ENCODE measurements at regions not wholly inside any gene's neighbourhood (a gene's known extent, or its start where the extent isn't known, plus 50 kb on each side); places are given as distances from the start of the nearest gene placed in this dataset.

DNA sequence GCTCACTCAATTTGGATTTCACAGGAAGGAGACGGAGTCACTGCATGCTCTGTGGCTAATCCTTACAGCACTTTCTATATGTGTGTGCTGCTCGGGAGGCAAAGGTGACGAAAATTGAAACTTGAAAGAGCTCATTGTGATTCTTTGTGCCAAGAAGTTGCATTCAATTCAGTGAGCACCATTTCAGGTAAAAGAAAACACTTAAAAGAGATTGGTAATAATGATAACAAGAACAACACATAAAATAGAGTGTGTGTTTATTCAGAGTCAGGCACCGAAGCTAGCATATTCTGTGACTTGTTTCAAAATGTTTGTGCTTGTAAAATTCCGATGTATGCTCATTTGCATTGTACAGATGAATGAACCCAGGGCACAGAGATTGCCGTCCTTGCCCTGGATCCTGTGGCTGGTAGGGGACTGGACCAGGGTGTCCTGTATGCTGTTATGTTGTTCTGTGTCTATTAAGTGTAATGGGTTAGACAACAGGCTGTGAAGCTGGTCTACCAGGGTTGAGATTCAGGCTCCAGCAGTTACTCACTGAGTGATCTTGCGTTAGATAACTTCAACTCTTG, 193.3 kb upstream of the PROK2 start:
- Histone ChIP-seq H3K4me2 (ENCODE audit: insufficient read depth in 1 of 2, low read depth in 2 of 2, low read length in 2 of 2) (no peak overlapping the region), H3K56ac (replicated peaks; ENCODE audit: insufficient read length, low read depth, low read length) (no peak overlapping the region), H4K91ac (replicated peaks; ENCODE audit: insufficient read length, low read length) (no peak overlapping the region), H3K27ac (ENCODE audit: low read depth, low read length) (no peak overlapping the region), H2BK12ac (ENCODE audit: low read depth, low read length) (peak overlapping the region; percentile 51; the same call in 1 of the 2 replicates), H4K20me1 (replicated peaks in 1 of 2; ENCODE audit: control insufficient read depth in 1 of 2, insufficient read depth in 2 of 2, low read length in 2 of 2) (no peaks in the 10 kb centered on the region), H3K4ac (replicated peaks; ENCODE audit: insufficient read length, low read depth, low read length) (no peak overlapping the region), H2BK120ac (replicated peaks; ENCODE audit: low read depth, low read length) (no peak overlapping the region), H2BK15ac (ENCODE audit: low read length) (no peak overlapping the region), H3K4me1 (replicated peaks in 1 of 4; ENCODE audit: control insufficient read depth in 3 of 4, insufficient read depth in 4 of 4, low read length in 3 of 4) (no peaks in the 10 kb centered on the region), H4K8ac (ENCODE audit: extremely low read depth, insufficient read depth, low read length) (no peak overlapping the region), H3K14ac (ENCODE audit: insufficient read length) (no peak overlapping the region), H3K27me3 (replicated peaks in 1 of 4; ENCODE audit: control insufficient read depth in 3 of 4, extremely low read depth in 1 of 4, insufficient read depth in 3 of 4, low read length in 3 of 4) (no peaks in the 10 kb centered on the region), H2AK5ac (ENCODE audit: low read depth, low read length) (no peak overlapping the region), H2BK20ac (ENCODE audit: low read length) (no peak overlapping the region), H3K9ac (replicated peaks in 1 of 4; ENCODE audit: extremely low read depth in 1 of 4, low read depth in 3 of 4, low read length in 3 of 4) (no peak overlapping the region), H3K4me3 (ENCODE audit: extremely low read depth in 1 of 4, insufficient read depth in 2 of 4, low read depth in 3 of 4, low read length in 4 of 4) (no peak overlapping the region), H2BK5ac (ENCODE audit: low read depth, low read length) (no peak overlapping the region), H3K9me3 (ENCODE audit: insufficient read depth in 2 of 2, low read depth in 1 of 2, low read length in 1 of 2) (peaks cover 0 to 3% of the 10 kb centered on the region in 2 experiments; a peak in 1 of 4 replicates), H3K79me2 (ENCODE audit: control insufficient read depth in 1 of 2, insufficient read depth in 2 of 2, low read length in 2 of 2) (no peaks in the 10 kb centered on the region), H3K36me3 (ENCODE audit: control insufficient read depth in 2 of 4, insufficient read depth in 4 of 4, low read length in 3 of 4) (no peaks in the 10 kb centered on the region), H3K18ac (ENCODE audit: extremely low read depth, low read length) (no peak overlapping the region), H2AFZ (ENCODE audit: low read length) (no peak overlapping the region), H4K5ac (ENCODE audit: insufficient read length, low read depth, low read length) (no peak overlapping the region), H3K23ac (ENCODE audit: insufficient read length) (no peak overlapping the region), H3K23me2 (ENCODE audit: low read depth, low read length) (no peaks in the 10 kb centered on the region), H3K79me1 (ENCODE audit: low read depth, low read length) (no peaks in the 10 kb centered on the region)
- POLR2A ChIA-PET (ENCODE audit: partially characterized antibody), result no interaction called here
- CTCF ChIA-PET (ENCODE audit: partially characterized antibody), result interaction anchor here (0.5 to 1.5 kb wide), 5 partner anchors 8 to 114 kb away, joined by 3 to 5 read pairs (median 4); no protein-coding TSS in a partner anchor
- 83% methylated on average over 7 of the region's 7 CpGs; no CpG with 5 or more reads in 1 of the 2 experiments for WGBS, 2 experiments (ENCODE audit: extremely low coverage in 1 of 2, insufficient coverage in 1 of 2, insufficient read length in 1 of 2, insufficient replicate concordance in 2 of 2, low coverage in 1 of 2, low lambda C conversion rate in 2 of 2, missing lambda C conversion rate in 1 of 2)
- no peak for DNase-seq (ENCODE audit: low read depth in 1 of 2, low spot score in 2 of 2)
- no peak for FAIRE-seq
- TF ChIP-seq GABPA (IDR thresholded peaks at IDR 0.05; ENCODE audit: borderline replicate concordance, insufficient read depth, low read length), result no peak
- TF ChIP-seq MAFK (IDR thresholded peaks at IDR 0.05; ENCODE audit: low read depth, low read length), result no peak
- TF ChIP-seq HDAC6 (IDR thresholded peaks at IDR 0.05; ENCODE audit: low read depth, low read length), result no peak
- TF ChIP-seq CREB1 (IDR thresholded peaks at IDR 0.05), result no peak
- TF ChIP-seq SP1 (IDR thresholded peaks at IDR 0.05; ENCODE audit: low read depth, low read length), result no peak
- no peak for TF ChIP-seq BCL11A (IDR thresholded peaks at IDR 0.05; ENCODE audit: low read depth in 2 of 2, low read length in 2 of 2)
- TF ChIP-seq YY1 (IDR thresholded peaks at IDR 0.05; ENCODE audit: low read depth, low read length), result no peak
- TF ChIP-seq, protein P1, sequence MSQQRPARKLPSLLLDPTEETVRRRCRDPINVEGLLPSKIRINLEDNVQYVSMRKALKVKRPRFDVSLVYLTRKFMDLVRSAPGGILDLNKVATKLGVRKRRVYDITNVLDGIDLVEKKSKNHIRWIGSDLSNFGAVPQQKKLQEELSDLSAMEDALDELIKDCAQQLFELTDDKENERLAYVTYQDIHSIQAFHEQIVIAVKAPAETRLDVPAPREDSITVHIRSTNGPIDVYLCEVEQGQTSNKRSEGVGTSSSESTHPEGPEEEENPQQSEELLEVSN (IDR thresholded peaks at IDR 0.05), result no peak
- no peak for TF ChIP-seq ZNF274 (IDR thresholded peaks at IDR 0.05; ENCODE audit: borderline replicate concordance, extremely low read depth, low read length)
- TF ChIP-seq TAF7 (optimal IDR thresholded peaks at IDR 0.05; ENCODE audit: borderline replicate concordance, low read depth, low read length), result no peak
- no peak for TF ChIP-seq SUZ12 (IDR thresholded peaks at IDR 0.05; ENCODE audit: low read length)
- TF ChIP-seq, protein P2, sequence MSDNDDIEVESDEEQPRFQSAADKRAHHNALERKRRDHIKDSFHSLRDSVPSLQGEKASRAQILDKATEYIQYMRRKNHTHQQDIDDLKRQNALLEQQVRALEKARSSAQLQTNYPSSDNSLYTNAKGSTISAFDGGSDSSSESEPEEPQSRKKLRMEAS (IDR thresholded peaks at IDR 0.05), result no peak
- no peak for TF ChIP-seq BRCA1 (IDR thresholded peaks at IDR 0.05; ENCODE audit: low read depth, low read length)
- no peak for TF ChIP-seq GTF2F1 (IDR thresholded peaks at IDR 0.05; ENCODE audit: borderline replicate concordance, low read depth, low read length)
- no peak for TF ChIP-seq CHD2 (IDR thresholded peaks at IDR 0.05; ENCODE audit: low read length)

All from H1 (cell line).